Left lung (tissue), 4 donors: ENCODE measurements at regions not wholly inside any gene's neighbourhood (a gene's known extent, or its start where the extent isn't known, plus 50 kb on each side); places are given as distances from the start of the nearest gene placed in this dataset.

Experiments
- ATAC-seq: fragments of 200-7000 bp; cut with Tn5 transposase; one replicate; pipeline ENCODE4 v1.9.1; 2020; ENCODE audit warnings: moderate library complexity
- DNase-seq, 4 donors: peaks; one replicate each; pipeline ENCODE4 v3.0.0-alpha.2; 2013 to 2020
- H3K27ac ChIP-seq, 2 donors: fragments of 200-600 bp; sonication (generic) in 1 of 2; one replicate each; pipeline versions ENCODE4 v1.5.0 to v1.8.0; 2020 to 2021
- H3K27me3 ChIP-seq, 2 donors: fragments of 200-600 bp; sonication (generic) in 1 of 2; one replicate each; pipeline versions ENCODE4 v1.5.0 to v1.8.0; 2020 to 2021
- H3K36me3 ChIP-seq, 2 donors: fragments of 200-600 bp; sonication (generic) in 1 of 2; one replicate each; pipeline versions ENCODE4 v1.5.0 to v1.8.0; 2020 to 2021
- H3K4me1 ChIP-seq, 2 donors: fragments of 200-600 bp; one replicate each; pipeline ENCODE4 v1.8.0; 2021
- H3K4me3 ChIP-seq, 2 donors: fragments of 200-600 bp; sonication (generic) in 1 of 2; one replicate each; pipeline versions ENCODE4 v1.5.0 to v1.8.0; 2020 to 2021; ENCODE audit warnings: mild to moderate bottlenecking in 1 of 2
- H3K9me3 ChIP-seq, 2 donors: fragments of 200-600 bp; sonication (generic) in 1 of 2; one replicate each; pipeline versions ENCODE4 v1.5.0 to v1.8.0; 2020 to 2021
- CTCF ChIP-seq, 2 donors: fragments of 200-600 bp; sonication (generic) in 1 of 2; IDR thresholded peaks; one replicate each; pipeline versions ENCODE4 v1.5.0 to v1.8.0; 2021; ENCODE audit warnings: antibody characterized with exemption in 2 of 2
- intact Hi-C, 2 donors: fragments of 100-400 bp; cut with DNase I; formaldehyde crosslinking; loops; one replicate each; pipeline versions ENCODE4 v1.11.2 to v1.14.2; 2022
- donor health status: DM: no; HTN: yes; CAD: no.
- donor health status: DM: no; HTN: no; CAD: no.

DNA sequence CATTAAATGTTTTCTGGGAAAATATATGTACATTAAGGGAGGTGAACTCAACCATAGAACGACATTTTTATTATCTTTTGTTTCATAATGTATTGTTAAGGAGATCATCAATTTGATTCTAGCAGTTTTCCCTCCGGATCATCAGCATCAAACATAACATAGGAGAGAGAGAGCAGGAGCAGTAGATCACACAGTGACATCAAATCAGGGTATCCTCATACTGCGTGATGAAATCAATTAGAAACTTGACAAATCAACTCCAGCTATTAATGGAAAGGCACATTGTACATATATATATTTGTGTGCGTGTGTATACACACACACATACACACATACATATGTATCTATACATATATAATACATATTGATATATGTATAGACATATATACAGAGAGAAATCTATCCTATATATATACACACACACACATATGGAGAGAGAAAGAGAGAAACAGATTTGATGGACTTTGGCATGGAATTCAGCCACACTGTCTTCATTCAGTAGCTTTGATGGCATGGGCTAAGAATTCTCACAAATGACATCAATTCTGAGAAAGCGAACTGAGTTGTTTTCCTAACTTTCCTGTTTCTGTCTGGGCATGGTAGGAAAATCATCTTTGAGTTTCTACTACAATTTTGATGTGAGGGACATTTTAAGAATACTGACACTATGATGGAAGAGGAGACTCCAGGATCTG is 1302.8 kb upstream of the SEL1L start:
- ATAC-seq (no peak), DNase-seq (no peak)
- no peak for TF ChIP-seq CTCF (IDR thresholded peaks at IDR 0.05)
- Histone ChIP-seq H3K27me3 (no peaks in the 10 kb centered on the region), H3K4me1 (no peaks in the 10 kb centered on the region), H3K9me3 (no peaks in the 10 kb centered on the region), H3K27ac (no peak overlapping the region), H3K4me3 (no peak overlapping the region), H3K36me3 (no peaks in the 10 kb centered on the region)
- intact Hi-C loops = no loop called here

GRCh38 chr14:82837611-82838140 is 1304.0 kb upstream of the SEL1L start:
- H3K9me3 ChIP-seq = no peaks in the 10 kb centered on the region
- H3K36me3 ChIP-seq = no peaks in the 10 kb centered on the region
- no peaks in the 10 kb centered on the region for H3K27me3 ChIP-seq
- no peak overlapping the region for H3K4me3 ChIP-seq
- ATAC-seq = no peak
- intact Hi-C loops = no loop called here
- no peak for DNase-seq
- no peak overlapping the region for H3K27ac ChIP-seq
- H3K4me1 ChIP-seq = no peaks in the 10 kb centered on the region
- no peak for TF ChIP-seq CTCF (IDR thresholded peaks at IDR 0.05)

DNA sequence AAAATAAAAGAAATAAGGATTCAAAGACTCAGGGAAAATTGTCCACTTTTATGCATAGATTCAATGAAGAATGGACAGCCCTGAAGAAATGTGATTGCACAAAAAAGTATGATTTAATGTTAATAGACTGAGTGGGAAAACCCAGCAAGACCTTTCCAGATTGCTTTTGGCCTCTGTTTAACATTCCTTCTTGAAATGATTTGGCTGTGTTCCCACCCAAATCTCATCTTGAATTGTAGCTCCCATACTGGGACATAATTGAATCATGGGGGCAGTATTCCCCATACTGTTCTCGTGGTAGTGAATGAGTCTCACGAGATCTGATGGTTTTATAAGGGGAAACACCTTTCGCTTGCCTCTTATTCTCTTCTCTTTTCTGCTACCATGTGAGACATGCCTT is 1316.9 kb upstream of the SEL1L start:
- TF ChIP-seq CTCF (IDR thresholded peaks at IDR 0.05) = no peak

DNA sequence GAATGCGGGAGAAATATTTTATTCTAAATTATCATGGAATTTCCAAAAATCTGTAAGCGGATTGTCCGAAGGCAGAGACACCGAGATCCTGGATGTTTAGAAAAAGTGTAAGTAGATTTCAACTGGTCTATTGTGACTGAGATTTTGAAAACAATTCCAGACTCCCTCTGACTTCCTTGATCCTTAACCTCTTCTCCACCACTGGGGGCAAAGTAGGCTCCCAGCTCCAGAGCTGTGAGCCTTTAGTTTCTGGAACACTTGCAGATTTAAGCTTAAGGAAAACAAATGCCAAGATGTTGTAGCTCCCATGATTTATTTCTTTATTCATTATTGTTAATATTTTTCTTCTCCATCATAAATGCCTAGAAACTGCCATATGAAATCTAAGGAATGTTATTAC is 1320.5 kb upstream of the SEL1L start:
- intact Hi-C loops = no loop called here
- no peak for TF ChIP-seq CTCF (IDR thresholded peaks at IDR 0.05)
- no peaks in the 10 kb centered on the region for H3K9me3 ChIP-seq

More for the DNA sequence above, 1316.9 kb upstream of the SEL1L start:
- Histone ChIP-seq H3K27me3 (no peaks in the 10 kb centered on the region), H3K4me3 (no peak overlapping the region), H3K36me3 (no peaks in the 10 kb centered on the region), H3K9me3 (no peaks in the 10 kb centered on the region), H3K27ac (no peak overlapping the region), H3K4me1 (no peaks in the 10 kb centered on the region)
- ATAC-seq (no peak), DNase-seq (no peak)
- intact Hi-C loops = no loop called here

DNA sequence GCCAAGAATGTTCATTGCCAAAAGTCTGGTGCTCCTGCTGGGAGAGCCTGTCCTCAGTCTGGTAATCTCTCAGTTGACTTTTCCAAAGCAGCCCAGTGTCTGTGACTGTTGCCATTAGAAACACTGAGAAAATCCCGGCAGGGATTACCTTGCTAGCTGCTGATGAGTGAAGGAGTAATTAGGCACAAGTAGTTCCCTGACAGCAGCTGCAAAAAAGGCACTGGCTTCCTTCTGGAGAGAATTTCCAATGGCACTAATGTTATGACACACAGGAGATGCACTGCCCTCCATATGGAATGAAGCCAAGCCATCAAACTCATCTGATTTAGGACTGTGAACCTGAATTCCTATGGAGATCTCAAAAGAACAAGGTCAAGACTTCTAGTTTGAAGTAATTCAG is 1321.2 kb upstream of the SEL1L start:
- Histone ChIP-seq H3K27ac (no peak overlapping the region), H3K9me3 (no peaks in the 10 kb centered on the region), H3K4me1 (no peaks in the 10 kb centered on the region), H3K36me3 (no peaks in the 10 kb centered on the region), H3K4me3 (no peak overlapping the region), H3K27me3 (no peaks in the 10 kb centered on the region)
- ATAC-seq (no peak), DNase-seq (no peak)
- no peak for TF ChIP-seq CTCF (IDR thresholded peaks at IDR 0.05)
- intact Hi-C loops = no loop called here

More for the DNA sequence above, 1320.5 kb upstream of the SEL1L start:
- Histone ChIP-seq H3K4me1 (no peaks in the 10 kb centered on the region), H3K27me3 (no peaks in the 10 kb centered on the region), H3K27ac (no peak overlapping the region), H3K4me3 (no peak overlapping the region), H3K36me3 (no peaks in the 10 kb centered on the region)
- ATAC-seq (no peak), DNase-seq (no peak)
